GM10266 (cell line): ENCODE measurements at regions not wholly inside any gene's neighbourhood (a gene's known extent, or its start where the extent isn't known, plus 50 kb on each side); places are given as distances from the start of the nearest gene placed in this dataset.

Source experiments
- DNase-seq: peaks from one replicate; pipeline ENCODE4 v3.0.0; 2012; ENCODE audit errors: extremely low spot score
- CTCF ChIP-seq: IDR thresholded peaks from 2 replicates; pipeline ENCODE4 v1.5.1; 2012; ENCODE audit warnings: mild to moderate bottlenecking, low read depth; ENCODE audit not compliant: control insufficient read depth, insufficient read depth; ENCODE audit errors: missing control alignments

- DNase-seq: no peak
- TF ChIP-seq CTCF: no peak
Observed at GRCh38 chr2:198368089-198368488, 563.7 kb downstream of the PLCL1 start.

GRCh38 chr2:198362740-198363139, 558.3 kb downstream of the PLCL1 start:
- DNase-seq: no peak
- TF ChIP-seq CTCF: no peak

GRCh38 chr2:198359308-198359707, 554.9 kb downstream of the PLCL1 start:
- no peak for DNase-seq
- no peak for TF ChIP-seq CTCF

GRCh38 chr2:198356157-198356556, 551.8 kb downstream of the PLCL1 start:
- no peak for DNase-seq
- TF ChIP-seq CTCF: no peak

GRCh38 chr2:198351647-198352046, 547.3 kb downstream of the PLCL1 start:
- no peak for TF ChIP-seq CTCF

GRCh38 chr2:198347946-198348345, 543.6 kb downstream of the PLCL1 start:
- no peak for TF ChIP-seq CTCF
- DNase-seq: no peak

More at GRCh38 chr2:198351647-198352046, 547.3 kb downstream of the PLCL1 start:
- DNase-seq: no peak

- no peak for DNase-seq
- TF ChIP-seq CTCF: no peak
Observed at GRCh38 chr2:198347349-198347748, 543.0 kb downstream of the PLCL1 start.
